NOMO-1 treated with DMSO at 0.1 percent for 48 hours (cell line): ENCODE measurements at regions not wholly inside any gene's neighbourhood (a gene's known extent, or its start where the extent isn't known, plus 50 kb on each side); places are given as distances from the start of the nearest gene placed in this dataset.

ENCODE experiments used
- DNase-seq: peaks from one replicate; lab custom pipeline; 2025; ENCODE audit not compliant: unreplicated experiment; lab: John Stamatoyannopoulos, UW

GRCh38 chr3:35849496-35849895, 210.2 kb downstream of the ARPP21 start:
- DNase-seq, result no peak

GRCh38 chr3:35849963-35850362, 210.6 kb downstream of the ARPP21 start:
- peak; percentile 77 for DNase-seq

GRCh38 chr3:35857004-35857403, 217.7 kb downstream of the ARPP21 start:
- peak; percentile 82 for DNase-seq

- DNase-seq, result no peak
Measured at GRCh38 chr3:35862057-35862456, 222.7 kb downstream of the ARPP21 start.

- no peak for DNase-seq
Measured at GRCh38 chr3:35864871-35865270, 225.5 kb downstream of the ARPP21 start.

- no peak for DNase-seq
Measured at GRCh38 chr3:35867791-35868190, 228.5 kb downstream of the ARPP21 start.

- no peak for DNase-seq
Measured at GRCh38 chr3:35871009-35871408, 231.7 kb downstream of the ARPP21 start.

GRCh38 chr3:35883929-35884328, 244.6 kb downstream of the ARPP21 start:
- no peak for DNase-seq

- no peak for DNase-seq
Measured at GRCh38 chr3:35894735-35895134, 255.4 kb downstream of the ARPP21 start.

GRCh38 chr3:35899245-35899644, 259.9 kb downstream of the ARPP21 start:
- no peak for DNase-seq

GRCh38 chr3:35900079-35900478, 260.8 kb downstream of the ARPP21 start:
- no peak for DNase-seq

GRCh38 chr3:35908366-35909232, 269.3 kb downstream of the ARPP21 start:
- DNase-seq, result peak; percentile 24

- DNase-seq, result peak; percentile 83
Measured at GRCh38 chr3:35919160-35919559, 279.8 kb downstream of the ARPP21 start.

GRCh38 chr3:35921718-35922117, 282.4 kb downstream of the ARPP21 start:
- no peak for DNase-seq

GRCh38 chr3:35924070-35924469, 284.7 kb downstream of the ARPP21 start:
- peak; percentile 48 for DNase-seq

GRCh38 chr3:35927441-35927840, 288.1 kb downstream of the ARPP21 start:
- DNase-seq, result no peak

GRCh38 chr3:35929158-35929557, 289.8 kb downstream of the ARPP21 start:
- DNase-seq, result no peak

GRCh38 chr3:35931867-35932266, 292.5 kb downstream of the ARPP21 start:
- DNase-seq, result no peak

GRCh38 chr3:35932995-35933394, 293.7 kb downstream of the ARPP21 start:
- DNase-seq, result no peak

GRCh38 chr3:35936571-35936970, 297.2 kb downstream of the ARPP21 start:
- no peak for DNase-seq

- no peak for DNase-seq
Measured at GRCh38 chr3:35944926-35945710, 305.8 kb downstream of the ARPP21 start.
